SK-N-SH (cell line): ENCODE measurements at regions not wholly inside any gene's neighbourhood (a gene's known extent, or its start where the extent isn't known, plus 50 kb on each side); places are given as distances from the start of the nearest gene placed in this dataset.

Source experiments
- CTCF ChIA-PET: fragments of 300-600, 350-600 bp; formaldehyde crosslinking; extraction: SDS; loops from one replicate; lab custom pipeline; 2021; lab: Yijun Ruan, JAX
- POLR2A ChIA-PET: fragments of 350-600 bp; sonication (Branson Sonifier 250); formaldehyde crosslinking; extraction: SDS; loops from one replicate; lab custom pipeline; 2020; ENCODE audit warnings: antibody characterized with exemption, inconsistent platforms; lab: Yijun Ruan, JAX
- DNase-seq: peaks from one replicate; pipeline ENCODE4 v3.0.0; 2012
- H2AFZ ChIP-seq: fragments of 200-600 bp; sonication (generic); 2 replicates; pipeline ENCODE4 v1.8.1; 2016; ENCODE audit warnings: antibody characterized with exemption, mild to moderate bottlenecking, low read depth
- H3F3A ChIP-seq: fragments of 200-600 bp; sonication (generic); replicated peaks from 2 replicates; pipeline ENCODE3; 2016; ENCODE audit warnings: antibody characterized with exemption, mild to moderate bottlenecking; ENCODE audit not compliant: insufficient read depth
- H3K27ac ChIP-seq, 2 experiments: fragments of 200-500 bp in 1 of 2; fragments of 200-600 bp in 1 of 2; sonication (Bioruptor generic) in 1 of 2; sonication (generic), shearing (Covaris generic) in 1 of 2; 2 replicates each; pipeline versions ENCODE4 v1.5.1 to v1.6.1; 2014 to 2016; ENCODE audit warnings: low read depth in 2 of 2, inconsistent platforms in 1 of 2, low read length in 1 of 2, mild to moderate bottlenecking in 1 of 2, mixed read lengths in 1 of 2
- H3K27me3 ChIP-seq: fragments of 200-600 bp; sonication (generic), shearing (Covaris generic); 2 replicates; pipeline ENCODE4 v1.6.1; 2016; ENCODE audit warnings: mixed run types; ENCODE audit not compliant: insufficient read depth
- H3K36me3 ChIP-seq, 2 experiments: fragments of 200-500 bp in 1 of 2; fragments of 200-600 bp in 1 of 2; sonication (Bioruptor generic) in 1 of 2; sonication (generic) in 1 of 2; replicated peaks in 1 of 2; 2 replicates each; pipeline versions ENCODE3 to v1.5.1; 2014 to 2016; ENCODE audit warnings: low read length in 1 of 2, mild to moderate bottlenecking in 1 of 2; ENCODE audit not compliant: insufficient read depth in 2 of 2, control insufficient read depth in 1 of 2
- H3K4me1 ChIP-seq, 2 experiments: fragments of 200-500 bp in 1 of 2; fragments of 200-600 bp in 1 of 2; sonication (Bioruptor generic) in 1 of 2; sonication (generic), shearing (Covaris generic) in 1 of 2; 2 replicates each; pipeline versions ENCODE4 v1.5.1 to v1.6.1; 2014 to 2016; ENCODE audit warnings: low read depth in 1 of 2, low read length in 1 of 2, mixed run types in 1 of 2; ENCODE audit not compliant: insufficient read depth in 2 of 2, control insufficient read depth in 1 of 2
- H3K4me2 ChIP-seq: fragments of 200-600 bp; sonication (generic), shearing (Covaris generic); 2 replicates; pipeline ENCODE4 v1.6.1; 2017; ENCODE audit warnings: mixed run types
- H3K4me3 ChIP-seq, 2 experiments: fragments of 200-500 bp in 1 of 2; fragments of 200-600 bp in 1 of 2; sonication (Bioruptor generic) in 1 of 2; sonication (generic), shearing (Covaris generic) in 1 of 2; 2 replicates each; pipeline versions ENCODE4 v1.5.1 to v1.8.1; 2014 to 2016; ENCODE audit warnings: low read depth in 2 of 2, inconsistent platforms in 1 of 2, low read length in 1 of 2, mild to moderate bottlenecking in 1 of 2, mixed read lengths in 1 of 2, moderate library complexity in 1 of 2
- H3K79me2 ChIP-seq: fragments of 200-600 bp; sonication (generic); 2 replicates; pipeline ENCODE4 v1.8.1; 2017; ENCODE audit warnings: mild to moderate bottlenecking; ENCODE audit not compliant: insufficient read depth
- H3K9ac ChIP-seq: fragments of 200-600 bp; sonication (generic); 2 replicates; pipeline ENCODE4 v1.6.1; 2017; ENCODE audit warnings: mixed run types
- H3K9me2 ChIP-seq: fragments of 200-600 bp; sonication (generic); 2 replicates; pipeline ENCODE4 v1.6.1; 2017; ENCODE audit warnings: mixed run types
- H3K9me3 ChIP-seq: fragments of 200-600 bp; sonication (generic); 2 replicates; pipeline ENCODE4 v1.6.1; 2017; ENCODE audit warnings: mixed run types, mild to moderate bottlenecking, moderate library complexity
- H4K20me1 ChIP-seq: fragments of 200-600 bp; sonication (generic); 2 replicates; pipeline ENCODE4 v1.6.1; 2017; ENCODE audit warnings: mild to moderate bottlenecking, mixed run types; ENCODE audit not compliant: insufficient read depth
- CHD2 ChIP-seq: fragments of 150-350 bp; IDR thresholded peaks from 2 replicates; pipeline ENCODE4 v1.6.1; 2018; ENCODE audit warnings: low read length; ENCODE audit not compliant: partially characterized antibody
- CTCF ChIP-seq: fragments of 200-600 bp; sonication (generic); IDR thresholded peaks from 2 replicates; pipeline ENCODE4 v1.6.1; 2017; ENCODE audit warnings: antibody characterized with exemption, mild to moderate bottlenecking, moderate library complexity
- EZH2phosphoT487 ChIP-seq: fragments of 200-600 bp; sonication (generic); IDR thresholded peaks from 2 replicates; pipeline ENCODE4 v1.6.1; 2017; ENCODE audit warnings: low read depth, mixed run types, mild to moderate bottlenecking, antibody characterized with exemption, moderate library complexity, borderline replicate concordance
- FOXJ3 ChIP-seq: sonication (generic); formaldehyde crosslinking; IDR thresholded peaks from 2 replicates; pipeline ENCODE4 v1.5.1; 2020; ENCODE audit warnings: mild to moderate bottlenecking, missing genetic modification reagents
- FOXM1 ChIP-seq: IDR thresholded peaks from 2 replicates; pipeline ENCODE4 v1.4.0; 2012; ENCODE audit warnings: low read depth, mild to moderate bottlenecking
- GABPA ChIP-seq: IDR thresholded peaks from 2 replicates; pipeline ENCODE4 v1.4.0; 2012; ENCODE audit warnings: low read depth, mild to moderate bottlenecking
- JUND ChIP-seq: IDR thresholded peaks from 2 replicates; pipeline ENCODE4 v1.4.0; 2012
- MAX ChIP-seq: IDR thresholded peaks from 2 replicates; pipeline ENCODE4 v1.4.0; 2012; ENCODE audit warnings: low read depth
- MEF2A ChIP-seq: IDR thresholded peaks from 2 replicates; pipeline ENCODE4 v1.4.0; 2012; ENCODE audit warnings: low read depth, borderline replicate concordance
- NFIC ChIP-seq: IDR thresholded peaks from 2 replicates; pipeline ENCODE4 v1.4.0; 2012; ENCODE audit warnings: borderline replicate concordance
- NRF1 ChIP-seq: IDR thresholded peaks from 2 replicates; pipeline ENCODE4 v1.6.1; 2012; ENCODE audit warnings: low read depth, mild to moderate bottlenecking, low read length
- PBX3 ChIP-seq: IDR thresholded peaks from 2 replicates; pipeline ENCODE4; 2012
- RAD21 ChIP-seq: IDR thresholded peaks from 2 replicates; pipeline ENCODE4 v1.6.1; 2012; ENCODE audit warnings: mild to moderate bottlenecking, low read length
- RFX5 ChIP-seq: IDR thresholded peaks from 2 replicates; pipeline ENCODE4 v1.6.1; 2012; ENCODE audit warnings: mild to moderate bottlenecking, improper control_type of control experiment, low read length
- RXRA ChIP-seq: IDR thresholded peaks from 2 replicates; pipeline ENCODE4 v1.4.0; 2012; ENCODE audit warnings: low read depth, mild to moderate bottlenecking, borderline replicate concordance
- SMC3 ChIP-seq: IDR thresholded peaks from 2 replicates; pipeline ENCODE4 v1.6.1; 2012; ENCODE audit warnings: low read depth, low read length, improper control_type of control experiment
- TCF12 ChIP-seq: IDR thresholded peaks from 2 replicates; pipeline ENCODE4 v1.4.0; 2012
- USF1 ChIP-seq: IDR thresholded peaks from 2 replicates; pipeline ENCODE4 v1.4.0; 2012; ENCODE audit warnings: low read depth, borderline replicate concordance
- USF2 ChIP-seq: fragments of 150-350 bp; IDR thresholded peaks from 2 replicates; pipeline ENCODE4 v1.6.1; 2017; ENCODE audit warnings: antibody characterized with exemption, low read length, low read depth, borderline replicate concordance
- WGBS: methylation state at CpG from one replicate; pipeline ENCODE4 v1.1.6; 2017; ENCODE audit warnings: low lambda C conversion rate; 5-methylcytosine and 5-hydroxymethylcytosine counted together

GRCh38 chr13:112131081-112131712 is 64.2 kb downstream of the SOX1 start:
- 4% methylated on average over 16 of the region's 25 CpGs for WGBS
- Histone ChIP-seq H3K4me1 (no peaks in the 10 kb centered on the region), H3K27ac (no peak overlapping the region), H3K4me3 (no peak overlapping the region), H3K27me3 (peaks cover 79% of the 10 kb centered on the region), H3K4me2 (no peak overlapping the region), H2AFZ (no peak overlapping the region), H3K79me2 (no peaks in the 10 kb centered on the region), H4K20me1 (no peaks in the 10 kb centered on the region), H3K36me3 (no peaks in the 10 kb centered on the region), H3F3A (no peaks in the 10 kb centered on the region), H3K9me2 (no peaks in the 10 kb centered on the region), H3K9me3 (no peaks in the 10 kb centered on the region), H3K9ac (no peak overlapping the region)
- ChIA-PET POLR2A (no interaction called here), CTCF (no interaction called here)
- TF ChIP-seq PBX3, result no peak
- TF ChIP-seq USF2, result no peak
- no peak for TF ChIP-seq FOXJ3
- no peak for TF ChIP-seq RFX5
- TF ChIP-seq NRF1, result no peak
- no peak for TF ChIP-seq MEF2A
- no peak for TF ChIP-seq NFIC
- no peak for TF ChIP-seq GABPA
- no peak for TF ChIP-seq MAX
- no peak for TF ChIP-seq RAD21
- TF ChIP-seq TCF12, result no peak
- TF ChIP-seq EZH2phosphoT487, result no peak
- TF ChIP-seq CTCF, result no peak
- no peak for TF ChIP-seq USF1
- TF ChIP-seq CHD2, result no peak
- no peak for TF ChIP-seq RXRA
- TF ChIP-seq SMC3, result no peak
- TF ChIP-seq JUND, result no peak
- no peak for TF ChIP-seq FOXM1
- DNase-seq, result no peak
